SKM-1 treated with dmso at 0.1 percent for 144 hours (cell line): ENCODE measurements at regions not wholly inside any gene's neighbourhood (a gene's known extent, or its start where the extent isn't known, plus 50 kb on each side); places are given as distances from the start of the nearest gene placed in this dataset.
A peak's percentile ranks its signal among the peaks of the same experiment; 100 is the strongest.
"Not testable (repeated sequence)": the region's sequence is repeated elsewhere in the genome, so short reads cannot be mapped to it uniquely, and the experiment has no call there.

ENCODE experiments used
- DNase-seq: peaks from one replicate; lab custom pipeline; 2025; ENCODE audit not compliant: unreplicated experiment; lab: John Stamatoyannopoulos, UW

DNA sequence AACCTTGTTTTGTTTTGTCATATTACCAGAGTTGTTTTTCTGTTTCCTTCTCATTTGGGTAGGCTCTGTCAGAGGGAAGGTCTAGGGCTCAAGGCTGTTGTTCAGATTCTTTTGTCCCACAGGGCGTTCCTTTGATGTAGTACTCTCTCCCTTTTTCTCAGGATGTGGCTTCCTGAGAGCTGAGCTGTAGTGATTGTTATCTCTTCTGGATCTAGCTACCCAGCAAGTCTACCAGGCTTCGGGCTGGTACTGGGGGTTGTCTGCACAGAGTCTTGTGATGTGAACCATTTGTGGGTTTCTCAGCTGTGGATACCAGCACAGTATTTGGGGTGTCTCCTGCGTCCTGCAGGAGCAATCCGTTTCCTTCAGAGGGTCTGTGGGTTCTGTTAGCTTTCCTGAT lies 74.2 kb upstream of the GNG12 start:
- not testable (repeated sequence) for DNase-seq

DNA sequence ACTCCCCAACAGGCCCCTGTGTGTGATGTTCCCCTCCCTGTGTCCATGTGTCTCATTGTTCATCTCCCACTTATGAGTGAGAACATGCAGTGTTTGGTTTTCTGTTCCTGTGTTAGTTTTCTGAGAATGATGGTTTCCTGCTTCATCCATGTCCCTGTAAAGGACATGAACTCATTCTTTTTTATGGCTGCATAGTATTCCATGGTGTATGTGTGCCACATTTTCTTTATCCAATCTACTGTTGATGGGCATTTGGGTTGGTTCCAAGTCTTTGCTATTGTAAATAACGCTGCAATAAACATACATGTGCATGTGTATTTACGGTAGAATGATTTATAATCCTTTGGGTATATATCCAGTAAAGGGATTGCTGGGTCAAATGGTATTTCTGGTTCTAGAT lies 72.7 kb upstream of the GNG12 start:
- not testable (repeated sequence) for DNase-seq

DNA sequence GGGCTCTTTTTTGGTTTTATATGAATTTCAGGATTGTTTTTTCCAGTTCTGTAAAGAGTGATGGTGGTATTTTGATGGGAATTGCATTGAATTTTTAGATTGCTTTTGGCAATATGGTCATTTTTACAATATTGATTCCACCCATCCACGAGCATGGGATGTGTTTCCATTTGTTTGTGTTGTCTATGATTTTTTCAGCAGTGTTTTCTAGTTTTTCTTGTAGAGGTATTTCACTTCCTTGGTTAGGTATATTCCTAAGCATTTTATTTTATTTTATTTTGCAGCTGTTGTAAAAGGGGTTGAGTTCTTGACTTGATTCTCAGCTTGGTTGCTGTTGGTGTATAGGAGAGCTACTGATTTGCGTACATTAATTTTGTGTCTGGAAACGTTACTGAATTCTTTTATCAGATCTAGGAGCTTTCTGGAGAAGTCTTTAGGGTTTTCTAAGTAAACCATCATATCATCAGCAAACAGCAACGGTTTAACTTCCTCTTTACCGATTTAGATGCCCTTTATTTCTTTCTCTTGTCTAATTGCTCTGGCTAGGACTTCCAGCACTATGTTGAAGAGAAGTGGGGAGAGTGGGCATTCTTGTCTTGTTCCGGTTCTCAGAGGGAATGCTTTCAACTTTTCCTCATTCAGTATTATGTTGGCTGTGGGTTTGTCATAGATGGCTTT lies 69.4 kb upstream of the GNG12 start:
- not testable (repeated sequence) for DNase-seq

DNA sequence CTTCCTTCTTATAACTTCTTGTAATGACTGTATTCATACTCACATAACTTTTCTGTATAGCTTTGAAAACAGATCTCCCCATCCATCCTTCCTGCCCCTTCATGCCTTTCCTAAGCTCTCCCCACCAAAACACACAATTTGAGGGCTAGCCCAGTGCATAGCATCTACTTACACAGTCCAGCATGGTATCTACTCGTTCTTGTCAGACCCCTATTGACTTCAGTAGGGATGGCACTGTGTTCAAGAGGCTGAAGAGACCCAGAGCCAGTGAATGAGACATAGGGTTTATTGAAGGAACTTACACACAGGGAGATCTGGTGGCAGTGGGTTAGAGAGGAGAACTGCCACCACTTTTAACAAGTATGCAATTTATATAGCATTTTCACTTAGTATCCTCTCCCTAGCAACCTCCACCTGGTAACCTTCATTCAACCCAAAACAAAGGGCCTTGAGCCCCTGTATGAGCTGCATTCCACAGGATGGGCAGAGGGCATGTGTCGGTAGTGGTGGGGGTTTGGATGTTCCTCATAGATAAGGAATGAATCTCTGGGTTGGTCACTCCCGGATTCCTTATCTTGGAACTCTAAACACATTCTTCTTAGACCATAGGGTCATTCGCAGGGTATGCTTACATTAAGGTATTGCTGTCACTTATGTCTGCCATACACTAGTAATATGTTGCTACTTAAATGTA lies 64.9 kb upstream of the GNG12 start:
- DNase-seq = no peak

DNA sequence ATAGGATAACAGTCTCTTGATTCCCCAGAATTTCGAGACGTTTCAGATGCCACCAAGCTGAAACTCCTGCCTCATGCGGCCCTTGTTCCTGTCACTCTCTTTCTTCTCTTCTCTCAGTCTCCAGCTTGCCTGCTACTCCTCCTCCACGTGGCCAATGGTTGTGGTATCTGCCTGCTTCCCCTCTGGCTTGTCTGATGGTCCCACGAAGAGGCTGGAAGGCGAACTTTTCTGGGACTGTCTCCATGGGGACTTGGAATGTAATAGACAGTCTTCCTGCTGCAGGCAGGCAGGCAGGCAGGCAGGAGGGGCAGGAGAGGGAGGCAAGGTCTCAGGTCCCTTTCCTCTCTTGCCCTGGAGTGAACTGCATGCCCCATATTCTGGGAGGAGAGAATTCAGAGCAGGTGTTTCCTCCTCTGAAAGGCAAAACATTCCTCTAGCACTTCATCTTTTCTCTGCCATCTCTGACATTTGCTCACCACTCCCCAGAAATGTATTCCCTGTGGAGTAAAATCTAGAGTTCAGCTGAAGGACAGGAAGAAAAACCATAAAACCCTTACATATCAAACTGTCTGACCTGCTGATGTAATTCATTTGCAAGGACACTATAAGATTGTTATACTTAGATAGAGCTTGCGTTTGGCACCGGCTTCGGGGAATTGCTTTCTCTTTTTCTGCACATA lies 64.1 kb upstream of the GNG12 start:
- DNase-seq = no peak

DNA sequence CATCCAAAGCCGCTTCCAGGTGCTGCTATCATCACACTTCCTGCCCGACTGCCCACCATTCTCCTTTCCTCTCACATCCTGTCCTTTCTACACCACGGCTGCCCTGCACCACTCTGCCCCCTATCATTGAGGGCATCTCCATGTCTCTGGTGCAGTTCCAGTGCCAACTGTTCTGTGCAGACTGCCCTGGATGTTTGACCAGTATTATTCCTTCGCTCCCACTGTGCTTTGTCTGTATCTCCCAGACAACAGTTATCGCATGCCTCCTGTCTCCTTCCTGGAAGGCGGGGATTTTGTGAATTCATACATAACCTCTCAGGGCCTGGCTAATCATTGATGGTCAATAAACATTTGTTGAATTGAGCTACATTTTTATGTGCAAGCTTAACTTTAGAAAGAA lies 63.6 kb upstream of the GNG12 start:
- DNase-seq = no peak

DNA sequence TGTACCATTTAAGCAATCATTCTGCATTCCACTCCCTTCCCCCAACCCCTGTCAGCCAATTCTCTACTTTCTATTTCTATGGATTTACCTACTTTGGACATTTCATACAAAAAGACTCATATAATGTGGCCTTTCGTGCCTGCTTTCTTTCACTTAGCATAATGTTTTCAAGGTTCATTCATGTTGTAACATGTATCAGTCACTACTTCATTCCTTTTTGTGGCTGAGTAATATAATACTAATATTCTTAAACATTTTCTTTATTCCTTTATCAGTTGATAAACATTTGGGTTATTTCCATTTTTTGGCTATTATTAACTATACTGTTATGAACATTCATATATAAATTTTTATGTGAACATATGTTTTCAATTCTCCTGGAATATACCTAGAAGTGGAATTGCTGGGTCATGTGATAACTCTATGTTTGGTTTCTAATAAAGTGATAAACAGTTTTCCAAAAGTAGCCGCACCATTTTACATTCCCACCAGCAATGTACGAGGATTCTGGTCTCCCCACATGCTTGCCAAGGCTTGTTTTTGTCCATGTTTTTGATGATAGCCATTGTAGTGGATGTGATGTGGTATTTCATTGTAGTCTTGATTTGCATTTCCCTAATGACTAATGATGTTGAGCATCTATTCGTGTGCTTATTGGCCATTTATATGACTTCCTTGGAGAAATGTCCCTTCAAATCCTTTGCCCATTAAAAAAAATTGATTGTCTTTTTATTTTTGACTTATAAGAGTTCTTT lies 61.9 kb upstream of the GNG12 start:
- no peak for DNase-seq

DNA sequence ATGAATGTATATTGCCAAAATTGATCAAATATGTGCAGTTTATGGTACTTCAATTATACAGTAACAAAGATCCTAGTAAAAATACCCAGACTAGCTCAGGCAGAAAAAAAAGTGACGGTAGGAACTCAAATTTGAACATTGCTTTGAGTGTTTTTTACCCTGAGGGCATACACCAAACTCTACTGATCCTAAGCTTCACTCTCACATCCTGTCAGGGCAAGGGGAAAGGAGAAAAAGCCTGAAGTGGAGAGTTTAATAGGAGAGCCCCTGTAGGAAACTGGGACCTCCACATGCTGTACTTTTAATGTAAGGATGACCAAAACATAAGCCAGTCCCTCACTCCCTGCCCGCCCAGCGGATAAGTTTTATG lies 59.8 kb upstream of the GNG12 start:
- no peak for DNase-seq

DNA sequence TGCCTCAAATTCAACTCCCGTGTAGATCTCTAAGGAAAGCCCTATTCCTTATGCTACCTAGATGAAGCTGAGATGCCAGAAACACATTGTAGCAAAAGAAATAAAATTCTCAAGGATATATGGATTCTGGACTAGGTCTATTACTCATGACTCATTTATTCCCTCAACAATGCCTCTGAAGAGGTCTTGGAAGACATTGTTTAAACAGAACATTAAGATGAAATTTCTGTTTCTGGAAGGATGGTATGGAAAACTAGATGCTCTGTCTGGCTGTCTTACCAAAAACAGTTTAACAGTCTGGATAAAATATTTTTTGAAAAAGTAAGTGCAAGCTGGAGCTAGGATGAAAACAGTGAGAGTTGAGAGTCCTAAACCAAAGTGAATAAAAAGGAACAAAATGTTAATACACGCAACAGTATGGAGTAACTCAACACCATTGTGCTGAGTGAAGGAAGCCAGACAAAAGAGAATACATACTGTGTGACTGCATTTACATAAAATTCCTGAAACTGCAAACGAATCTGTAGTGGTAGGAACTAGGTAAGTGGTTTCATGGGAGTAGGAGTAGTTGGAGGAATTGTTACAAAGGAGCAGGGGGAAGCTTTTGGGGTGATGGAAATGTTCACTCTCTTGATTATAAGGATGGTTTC lies 59.3 kb upstream of the GNG12 start:
- DNase-seq = no peak

DNA sequence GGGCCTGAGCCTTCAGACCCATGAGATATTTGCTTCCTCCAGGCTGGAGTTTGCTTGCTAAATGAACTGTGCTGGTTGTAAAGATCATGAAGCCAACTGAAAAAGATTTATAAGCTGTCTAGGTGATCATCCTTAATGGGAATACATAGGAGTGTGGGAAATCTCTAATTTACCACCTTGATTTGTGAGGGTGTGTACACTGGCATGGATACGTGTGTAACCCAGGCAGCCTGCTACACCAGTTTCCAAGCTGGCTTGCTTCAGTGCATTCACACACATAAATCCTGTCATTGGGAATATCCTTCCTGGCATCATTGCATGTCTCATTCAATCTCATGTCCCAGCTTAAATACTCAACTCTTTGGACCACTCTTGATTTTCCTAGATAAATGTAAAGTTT lies 57.6 kb upstream of the GNG12 start:
- DNase-seq = no peak

DNA sequence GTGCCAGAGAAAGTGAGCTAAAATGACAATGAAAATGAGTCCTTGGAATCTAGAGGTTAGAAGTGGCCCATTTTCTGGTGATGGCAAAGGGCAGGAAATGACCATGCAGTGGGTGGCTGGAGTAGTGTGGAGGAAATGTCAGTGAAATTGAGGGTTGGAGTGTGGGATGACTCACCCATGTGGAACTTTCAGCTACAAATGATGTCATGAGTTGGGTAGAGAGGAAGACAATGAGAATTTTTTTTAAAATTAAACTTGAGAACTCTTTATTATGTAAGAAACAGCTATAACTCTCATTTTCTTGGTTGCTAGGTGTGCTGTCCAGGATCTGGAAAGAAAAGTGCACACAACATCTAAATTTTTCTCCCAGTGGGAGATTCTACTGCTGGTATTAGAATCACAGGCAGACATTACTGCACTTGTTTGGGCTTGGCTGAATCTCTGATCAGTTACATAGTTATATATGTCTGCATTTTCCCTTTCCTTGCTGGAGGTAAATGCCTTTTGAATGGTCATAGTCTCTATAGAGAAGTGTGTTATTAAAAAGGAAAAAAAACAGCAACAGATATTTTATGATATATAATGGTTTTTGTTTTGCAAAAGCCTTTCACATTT lies 56.8 kb upstream of the GNG12 start:
- peak; percentile 58 for DNase-seq

DNA sequence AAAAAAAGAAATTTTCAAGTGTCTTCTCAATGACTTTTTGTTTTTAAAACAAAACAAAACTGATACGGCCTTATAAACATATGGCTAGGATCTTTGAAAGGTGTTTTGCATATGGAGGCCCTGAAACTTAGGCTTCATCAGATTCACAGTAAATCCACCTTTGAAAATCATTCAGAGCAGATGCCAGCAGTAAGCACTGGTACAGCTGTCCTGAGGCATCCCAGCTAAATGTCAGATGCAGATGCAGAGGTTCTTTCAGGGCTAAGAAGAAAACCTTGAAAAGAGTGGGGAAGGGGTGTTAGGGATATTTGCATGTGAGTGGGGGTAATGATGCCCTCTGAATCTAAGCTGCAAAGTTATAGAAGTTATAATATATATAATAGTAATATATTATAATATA lies 56.2 kb upstream of the GNG12 start:
- DNase-seq = no peak

DNA sequence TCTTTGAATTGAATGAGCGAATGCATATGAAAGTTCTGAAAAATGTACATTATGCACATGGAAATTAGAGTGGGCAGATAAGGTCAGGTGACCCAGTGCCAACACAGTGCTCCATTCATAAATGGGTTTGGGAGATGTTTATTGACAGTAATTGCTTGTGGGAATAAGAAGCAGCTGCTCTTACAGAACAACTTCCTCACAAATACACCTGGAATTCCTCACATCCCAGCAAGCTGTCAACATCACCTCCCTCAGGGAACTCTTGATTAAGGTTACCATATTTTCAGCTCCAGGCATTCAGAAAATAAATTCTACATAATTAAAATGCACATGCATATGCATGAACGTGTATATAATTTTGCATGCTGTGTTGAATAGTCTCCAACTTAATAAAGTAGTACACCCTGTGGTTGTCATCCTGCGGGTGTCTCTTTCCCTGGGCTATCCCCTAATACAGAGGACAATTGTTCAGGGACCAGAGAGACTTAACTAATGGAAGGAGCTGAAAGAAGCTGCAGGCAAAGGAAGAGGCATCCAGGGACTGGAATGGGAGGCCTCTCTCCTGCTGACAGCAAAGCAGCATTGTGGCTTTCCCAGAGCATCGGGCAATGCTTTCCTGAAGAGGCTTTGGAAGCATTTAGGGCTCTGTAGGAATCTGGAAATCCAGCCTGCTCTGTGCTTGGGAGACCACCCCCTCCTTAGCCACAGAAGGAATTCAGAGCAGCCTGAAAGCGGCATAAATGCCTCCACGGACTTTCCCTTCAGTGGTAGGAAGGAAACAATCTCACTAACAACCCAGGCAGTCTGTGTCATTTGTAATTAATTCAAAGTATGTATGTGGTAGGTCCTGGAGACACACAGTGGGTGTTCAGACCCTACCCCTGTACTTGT lies 55.2 kb upstream of the GNG12 start:
- DNase-seq = no peak

DNA sequence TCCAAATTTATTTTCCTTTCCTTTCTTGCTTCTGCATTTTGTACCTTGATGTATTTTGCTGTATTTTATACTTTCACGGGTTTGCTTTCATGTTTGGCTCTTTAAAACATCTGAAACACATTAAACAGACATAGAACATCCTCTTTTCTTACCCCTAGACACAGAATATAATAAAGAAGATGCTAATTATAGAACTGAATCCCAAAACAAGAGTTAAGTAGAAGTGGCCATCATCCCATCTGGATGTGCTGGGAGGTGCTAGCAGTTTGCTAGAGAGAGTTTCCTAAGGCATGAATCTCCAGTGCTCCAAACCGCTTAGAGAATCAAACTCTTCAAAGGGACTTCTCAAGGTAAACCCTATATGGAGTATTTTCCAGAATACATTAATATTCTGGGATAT lies 53.9 kb upstream of the GNG12 start:
- no peak for DNase-seq

DNA sequence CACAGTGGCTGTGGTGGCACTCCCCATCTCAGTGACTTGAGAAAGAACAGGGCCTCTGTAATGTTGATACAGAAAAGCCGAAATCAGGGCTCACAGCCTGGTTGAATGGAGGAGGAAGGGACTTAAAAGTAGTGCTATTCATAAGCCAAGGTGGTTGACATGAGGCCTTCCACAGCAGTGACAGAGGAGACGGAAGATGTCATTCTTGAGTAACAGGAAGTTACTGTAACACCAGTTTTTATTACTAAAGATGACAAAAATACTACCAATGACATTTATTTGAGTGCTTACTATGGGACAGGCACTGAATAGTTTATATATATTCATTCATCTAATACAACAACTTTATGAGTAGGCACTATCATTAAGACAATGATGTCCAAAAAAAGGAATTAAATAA lies 52.8 kb upstream of the GNG12 start:
- peak; percentile 68 for DNase-seq

DNA sequence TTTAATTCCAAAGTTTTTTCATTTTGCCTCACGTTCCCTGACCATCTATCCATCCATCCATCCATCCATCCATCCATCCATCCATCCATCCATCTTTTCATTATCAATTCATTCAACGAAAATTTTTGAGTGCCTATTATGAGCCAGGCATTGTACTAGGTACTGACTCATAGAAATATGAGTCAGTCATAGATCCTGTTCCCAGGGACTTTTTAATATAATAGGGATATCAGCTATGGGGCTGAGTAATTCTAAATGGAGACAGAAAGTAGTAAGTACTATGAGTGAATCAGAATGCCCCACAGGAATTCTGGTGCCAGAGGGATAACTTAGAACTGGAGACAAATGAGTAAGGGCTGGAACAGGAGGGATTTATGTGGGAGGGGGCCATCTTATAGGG lies 49.8 kb upstream of the GNG12 start:
- DNase-seq = no peak
